Vagina (tissue), 2 donors: ENCODE measurements at regions not wholly inside any gene's neighbourhood (a gene's known extent, or its start where the extent isn't known, plus 50 kb on each side); places are given as distances from the start of the nearest gene placed in this dataset.

Source experiments
- CTCF ChIP-seq, 3 experiments: fragments of 450-650 bp in 2 of 3; fragments of 200-600 bp in 1 of 3; sonication (generic) in 1 of 3; IDR thresholded peaks; one replicate each; pipeline ENCODE4 v1.5.1; 2017 to 2019; ENCODE audit warnings: antibody characterized with exemption in 3 of 3, mild to moderate bottlenecking in 2 of 3, moderate library complexity in 2 of 3
- POLR2A ChIP-seq, 2 donors: fragments of 450-650 bp; IDR thresholded peaks; one replicate each; pipeline ENCODE4 v1.6.1; 2017; ENCODE audit warnings: antibody characterized with exemption in 2 of 2, mild to moderate bottlenecking in 2 of 2, moderate library complexity in 2 of 2

- TF ChIP-seq CTCF (IDR thresholded peaks at IDR 0.05), result no peak
- TF ChIP-seq POLR2A (IDR thresholded peaks at IDR 0.05), result no peak
These were observed 79.2 kb downstream of the UBIAD1 start for GRCh38 chr1:11352058-11352715.
